Tongue (tissue), 1 donor: ENCODE measurements at regions not wholly inside any gene's neighbourhood (a gene's known extent, or its start where the extent isn't known, plus 50 kb on each side); places are given as distances from the start of the nearest gene placed in this dataset.

ENCODE experiments used
- DNase-seq: peaks from one replicate; pipeline ENCODE4 v3.0.0-alpha.2; 2015

- DNase-seq, result no peak
Measured at GRCh38 chr7:50209461-50210135, 94.9 kb upstream of the IKZF1 start.

DNA sequence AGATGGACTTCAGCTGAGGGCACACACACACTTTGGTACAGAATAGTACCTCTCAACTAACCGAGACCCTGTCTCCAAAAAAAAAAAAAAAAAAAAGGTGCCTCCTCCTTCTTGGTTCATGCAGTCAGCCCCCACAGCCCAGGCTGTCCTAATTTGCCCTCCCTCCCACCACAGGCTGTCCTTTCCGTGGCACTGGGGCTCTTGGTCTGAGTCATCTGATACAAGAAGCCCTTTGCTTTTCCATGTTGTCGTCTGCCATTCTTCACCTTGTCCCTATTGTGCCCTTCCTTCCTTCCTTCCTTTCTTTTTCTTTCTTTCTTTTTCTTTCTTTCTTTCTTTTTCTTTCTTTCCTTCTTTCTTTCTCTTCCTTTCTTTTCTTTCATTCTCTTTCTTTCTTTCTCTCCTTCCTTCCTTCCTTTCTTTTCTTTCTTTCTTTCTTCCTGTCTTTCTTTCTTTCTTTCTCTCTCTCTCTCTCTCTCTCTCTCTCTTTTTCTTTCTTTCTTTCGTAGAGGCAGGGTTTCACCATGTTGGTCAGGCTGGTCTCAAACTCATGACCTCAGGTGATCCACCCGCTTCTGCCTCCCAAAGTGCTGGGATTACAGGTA lies 96.0 kb upstream of the IKZF1 start:
- no peak for DNase-seq

DNA sequence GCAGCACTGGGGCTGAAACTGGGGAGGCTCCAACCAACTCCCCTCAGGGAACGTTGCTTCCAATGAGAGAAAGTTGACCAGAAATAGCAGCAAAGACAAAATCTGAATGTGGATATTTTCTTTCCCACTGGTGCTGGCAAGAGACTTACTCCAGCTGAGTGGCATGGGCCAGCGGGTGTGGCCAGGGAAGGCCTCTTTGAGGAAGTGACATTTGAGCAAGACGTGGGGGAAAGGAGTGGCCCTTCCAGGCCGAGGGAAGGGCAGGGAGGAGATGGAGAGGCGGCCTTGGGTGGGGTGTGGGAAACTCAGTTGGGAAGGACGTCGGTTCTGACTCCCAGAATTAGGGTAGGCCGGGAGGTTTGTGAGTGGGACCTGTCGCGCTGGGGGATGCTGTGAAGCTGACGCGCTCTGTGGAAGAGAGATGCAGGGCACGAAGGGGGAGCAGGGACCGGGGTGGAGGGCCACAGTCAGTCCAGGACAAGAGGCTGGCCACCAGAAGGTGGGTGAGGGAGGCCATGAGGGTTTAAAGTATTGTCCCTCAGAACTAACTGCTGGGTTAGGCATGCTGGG lies 96.7 kb upstream of the IKZF1 start:
- no peak for DNase-seq

DNA sequence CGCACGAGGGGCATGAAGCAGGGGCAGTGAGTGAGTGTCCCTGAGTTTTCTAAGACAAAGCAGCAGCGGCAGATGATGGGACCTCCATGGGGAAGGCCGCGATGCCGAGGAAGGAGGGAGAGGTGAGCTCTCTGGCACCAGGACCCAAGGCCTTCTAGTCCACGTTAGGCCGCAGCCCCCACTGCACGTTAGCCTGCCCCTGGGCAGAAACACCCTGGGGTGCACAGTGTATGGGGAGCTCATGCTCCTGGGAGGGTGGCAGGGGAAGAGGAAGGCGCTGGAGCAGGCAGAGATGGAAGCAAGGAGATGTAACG lies 97.3 kb upstream of the IKZF1 start:
- DNase-seq, result no peak

DNA sequence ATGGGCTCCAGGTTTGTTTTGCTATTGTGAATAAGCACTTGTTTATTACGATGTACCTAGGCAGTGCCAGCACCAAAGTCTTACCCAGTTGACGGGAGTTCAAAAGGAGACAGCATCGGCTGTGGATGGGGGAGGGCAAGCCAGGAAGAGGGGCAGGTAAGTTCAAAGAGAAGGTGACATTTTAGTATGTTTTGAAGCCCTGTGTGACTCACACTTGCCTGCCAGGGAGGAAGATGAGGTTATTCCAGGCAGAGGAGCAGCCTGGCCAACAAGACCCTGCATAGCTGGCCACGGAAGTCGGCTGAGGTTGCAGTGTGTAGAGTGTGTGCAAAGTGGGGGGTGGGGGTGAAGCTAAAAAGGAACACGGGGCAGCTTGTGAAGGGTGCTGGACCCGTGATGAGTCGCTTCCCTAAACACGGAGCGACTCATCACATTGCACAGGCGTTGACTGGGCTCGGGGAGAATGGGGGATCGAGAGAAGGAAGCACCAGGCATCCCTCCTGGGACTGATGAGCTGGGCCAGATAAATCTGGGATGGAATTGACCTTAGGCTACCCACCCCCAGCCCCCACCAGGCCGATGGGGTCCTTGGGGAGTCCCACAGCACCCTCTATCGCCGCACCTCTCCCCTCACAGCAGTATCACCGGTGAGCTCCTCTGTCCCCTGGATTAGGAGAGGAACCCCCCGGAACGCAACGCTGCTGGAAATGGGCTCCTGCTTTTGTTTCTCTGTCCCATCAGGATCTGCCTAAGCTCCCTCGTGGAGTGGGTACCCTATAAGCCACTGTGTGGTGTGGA lies 97.9 kb upstream of the IKZF1 start:
- no peak for DNase-seq

DNA sequence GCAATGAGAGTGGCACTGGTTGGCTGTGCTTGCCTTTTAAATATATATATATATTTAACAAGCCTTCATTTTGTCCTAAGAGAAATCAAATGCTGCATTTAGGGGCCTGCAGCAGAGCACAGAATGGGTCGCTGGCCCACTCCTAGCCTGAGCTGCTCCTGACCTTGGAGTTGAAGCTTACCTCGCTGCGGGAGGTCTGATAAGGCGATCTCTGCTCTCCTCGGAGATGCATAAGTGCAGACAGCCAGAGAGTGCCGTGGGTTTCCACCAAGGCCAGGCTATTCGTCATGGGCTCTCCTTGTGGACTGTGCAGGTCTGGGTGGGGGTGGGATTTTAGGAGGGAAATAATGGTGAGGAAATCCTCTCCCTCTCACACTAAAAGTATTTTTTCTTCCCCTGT lies 99.5 kb upstream of the IKZF1 start:
- DNase-seq, result no peak

DNA sequence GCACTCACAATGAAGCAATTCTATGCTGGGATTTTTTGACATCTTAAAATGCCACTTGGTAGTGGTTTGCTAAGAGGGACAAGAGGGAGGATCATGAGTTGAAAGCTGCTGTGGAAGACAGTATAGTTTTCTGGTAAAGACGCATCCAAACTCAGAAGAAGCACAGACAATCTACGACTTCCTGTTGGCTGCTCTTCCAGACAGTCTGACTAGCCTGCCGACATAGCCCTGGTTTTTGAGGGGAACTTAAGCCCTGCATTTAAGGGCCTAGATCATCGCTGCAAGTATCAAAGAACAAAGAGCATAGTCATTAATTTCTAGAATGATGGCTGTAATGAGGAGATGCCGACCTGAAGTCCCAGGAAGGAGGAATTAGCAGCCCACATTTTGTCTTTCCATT lies 99.9 kb upstream of the IKZF1 start:
- DNase-seq, result no peak

GRCh38 chr7:50203521-50203920 lies 101.0 kb upstream of the IKZF1 start:
- no peak for DNase-seq

- no peak for DNase-seq
Measured at GRCh38 chr7:50202052-50202555, 102.4 kb upstream of the IKZF1 start.

- no peak for DNase-seq
Measured at GRCh38 chr7:50199824-50200223, 104.7 kb upstream of the IKZF1 start.

DNA sequence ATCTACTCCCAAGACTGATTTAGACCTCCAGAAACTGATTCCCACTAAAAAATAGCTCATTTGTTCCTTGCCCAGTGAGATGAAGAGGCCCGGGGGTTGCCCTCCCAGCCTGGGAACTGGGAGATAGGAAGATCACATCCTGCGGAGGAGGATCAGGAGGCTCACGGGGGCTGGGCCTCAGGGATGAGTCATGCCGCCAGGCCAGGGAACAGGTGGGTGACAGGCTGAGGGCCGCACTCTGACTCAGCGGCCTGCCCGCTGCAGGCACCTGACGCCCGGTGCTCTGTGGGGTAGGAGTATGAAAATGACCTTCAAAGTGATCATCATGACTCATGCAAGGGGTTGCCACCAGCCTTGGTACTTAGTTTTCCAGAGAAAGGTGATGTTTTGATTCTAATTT lies 104.5 kb upstream of the ZPBP start:
- no peak for DNase-seq

- no peak for DNase-seq
Measured at GRCh38 chr7:50196719-50197118, 103.7 kb upstream of the ZPBP start.

- DNase-seq, result no peak
Measured at GRCh38 chr7:50190776-50191175, 97.7 kb upstream of the ZPBP start.

DNA sequence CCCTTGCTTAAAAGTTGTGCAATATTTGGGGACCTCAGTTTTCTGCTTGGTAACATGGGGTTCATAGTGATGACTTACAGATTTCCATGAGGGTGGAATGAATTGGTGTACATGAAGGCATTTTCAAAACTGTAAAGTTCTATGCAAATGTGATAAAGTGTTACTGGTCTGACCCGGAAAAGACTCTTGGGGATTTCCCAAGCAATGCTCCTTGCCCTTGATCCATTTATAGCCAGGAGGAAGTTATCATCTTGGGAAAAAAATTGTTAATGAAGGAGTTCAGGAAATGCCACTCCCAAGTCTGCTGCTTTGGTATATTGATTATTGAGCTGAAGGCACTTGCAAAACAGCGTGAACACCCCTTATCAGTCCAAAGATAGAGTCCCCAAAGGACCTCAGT lies 96.3 kb upstream of the ZPBP start:
- no peak for DNase-seq

DNA sequence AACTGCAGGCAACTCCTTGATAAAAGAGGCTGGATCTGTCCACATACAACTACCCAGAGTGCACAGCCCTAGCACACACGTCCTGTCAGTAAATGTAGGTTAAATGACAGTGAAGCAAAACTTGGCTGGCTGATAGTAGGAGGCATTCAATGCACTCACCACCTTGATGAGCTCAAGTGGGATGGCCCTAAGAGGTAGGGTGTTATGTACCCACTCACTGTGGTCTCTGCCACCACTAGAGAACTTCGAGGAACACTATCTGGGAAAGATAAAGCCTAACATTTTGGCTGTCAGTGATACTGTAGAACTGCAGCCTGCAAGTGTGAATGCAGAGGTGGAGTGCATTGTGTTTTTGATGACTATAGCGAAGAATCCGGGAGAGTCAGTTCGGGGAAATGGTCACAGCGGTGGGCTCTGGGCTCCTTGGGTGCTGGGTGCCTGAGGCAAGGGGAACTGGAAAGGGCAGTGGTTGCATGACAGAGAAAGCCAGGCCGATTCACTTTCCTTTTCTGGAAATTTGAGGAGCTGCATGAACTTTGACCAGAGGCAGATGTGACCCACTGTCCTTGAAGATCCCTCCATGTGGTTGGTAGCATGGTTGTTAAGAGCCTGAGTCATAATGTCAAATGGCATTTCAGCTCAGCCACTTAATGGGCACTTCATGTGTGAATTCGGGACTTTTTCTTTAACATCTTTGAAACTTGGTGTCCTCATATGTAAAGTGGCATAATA lies 93.1 kb upstream of the ZPBP start:
- no peak for DNase-seq

- DNase-seq, result no peak
Measured at GRCh38 chr7:50185208-50185607, 92.2 kb upstream of the ZPBP start.

DNA sequence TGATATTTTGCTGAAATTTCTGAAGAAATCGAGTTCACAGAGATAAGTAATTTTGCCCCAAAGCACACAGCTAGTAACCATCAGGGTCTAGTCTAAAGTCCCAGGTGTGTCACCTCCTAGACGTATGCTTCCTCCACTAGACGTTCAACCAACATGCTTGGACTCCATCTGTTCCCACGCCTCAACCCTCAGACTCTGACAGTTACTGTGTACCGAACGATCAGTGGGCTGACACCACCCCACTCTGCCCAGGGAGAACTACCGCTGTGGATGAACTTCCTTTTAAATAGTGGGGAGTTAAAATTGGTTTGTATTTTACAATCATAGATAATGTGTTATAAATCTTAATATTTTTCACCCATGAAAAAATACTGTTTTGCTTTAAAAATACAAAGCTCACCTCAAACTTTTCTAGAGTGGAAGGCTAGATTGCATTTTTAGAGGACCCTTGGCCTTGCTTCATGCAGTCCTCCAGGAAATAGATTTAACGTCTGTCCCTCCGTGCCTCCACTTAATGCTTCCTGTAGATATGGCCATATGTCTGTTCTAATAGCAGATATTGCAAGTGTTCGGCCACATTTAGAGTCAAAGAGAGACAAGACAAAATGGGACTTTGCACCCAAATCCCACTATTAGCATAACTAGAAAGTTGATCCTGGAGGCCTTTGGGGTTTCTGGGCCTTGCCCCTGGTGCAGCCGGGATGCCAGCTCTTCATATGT lies 91.4 kb upstream of the ZPBP start:
- DNase-seq, result no peak

DNA sequence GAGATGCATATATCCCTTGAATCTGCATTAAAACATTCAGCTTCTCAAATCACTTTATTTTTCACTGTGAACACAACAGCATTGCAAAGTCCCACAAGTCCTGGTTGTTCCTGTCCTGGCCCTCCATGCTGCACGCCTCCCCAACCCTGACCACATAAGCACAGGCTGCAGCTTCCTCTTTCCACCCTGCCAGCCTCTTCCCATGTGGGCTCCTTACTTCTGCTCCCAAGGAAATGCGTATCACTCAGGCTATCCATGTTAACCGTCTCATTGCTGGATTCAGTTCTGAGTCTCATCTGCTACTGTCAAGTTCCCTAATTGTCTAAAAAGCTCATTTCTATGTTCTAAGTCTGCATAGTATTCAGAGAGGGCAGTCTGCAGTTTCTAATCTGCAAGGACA lies 89.7 kb upstream of the ZPBP start:
- peak; percentile 2 for DNase-seq

DNA sequence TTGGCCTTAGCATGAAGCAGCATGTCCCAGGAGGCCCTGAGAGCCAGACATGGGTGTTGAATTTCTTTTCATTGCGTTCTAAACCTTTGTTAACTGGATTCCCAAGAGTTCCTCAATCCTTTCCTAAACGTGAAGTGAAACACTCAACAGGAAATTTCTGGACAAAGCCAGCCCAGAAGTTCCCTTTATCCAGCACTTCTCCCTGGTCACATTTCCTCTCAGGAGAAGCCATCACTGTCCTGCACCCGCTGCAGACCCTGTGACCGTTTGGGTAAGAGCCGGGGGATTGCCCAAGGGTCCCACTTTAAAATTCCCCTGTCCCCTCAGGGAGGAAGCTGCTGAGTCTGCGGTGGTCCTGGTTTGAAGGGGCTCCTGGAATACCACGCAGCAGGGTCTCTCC lies 88.0 kb upstream of the ZPBP start:
- DNase-seq, result no peak

DNA sequence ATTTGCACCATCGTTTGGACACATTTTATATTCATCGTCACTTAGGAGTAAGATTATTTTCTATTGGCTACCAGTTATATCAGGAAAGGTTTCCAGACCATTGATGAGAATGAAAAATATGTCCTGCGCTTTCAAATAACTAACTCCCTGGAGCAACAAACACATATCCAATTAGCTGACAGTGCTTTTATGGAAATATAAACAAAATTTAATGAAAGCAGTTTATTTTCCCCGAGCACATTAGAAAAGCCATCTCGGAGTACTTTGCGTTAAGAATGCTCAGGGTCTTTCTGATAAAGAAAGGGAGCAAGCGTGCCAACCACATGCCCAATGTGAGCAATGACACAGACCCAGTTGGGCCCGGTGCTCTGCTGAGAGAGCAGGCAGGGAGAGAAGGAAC lies 85.1 kb upstream of the ZPBP start:
- DNase-seq, result no peak

DNA sequence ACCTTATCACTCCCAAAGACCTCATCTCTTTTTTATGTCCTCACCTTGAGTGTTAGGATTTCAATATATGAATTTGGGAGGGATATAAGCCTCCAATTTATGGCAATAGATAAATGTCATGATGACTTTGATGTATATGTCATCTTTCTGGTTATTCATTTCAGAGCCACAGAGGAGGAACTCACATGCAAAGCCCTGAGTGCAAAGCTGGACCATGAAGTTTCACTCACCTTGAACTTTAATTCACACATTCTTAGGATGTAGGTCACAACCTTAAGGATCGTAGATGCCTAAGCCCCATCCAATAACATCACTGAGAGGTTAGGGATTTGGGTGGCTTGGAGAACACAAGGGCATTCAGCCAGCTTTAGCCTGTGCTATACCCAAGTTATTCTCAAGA lies 81.9 kb upstream of the ZPBP start:
- DNase-seq, result no peak
